ENCODE measurements at regions not wholly inside any gene's neighbourhood (a gene's known extent, or its start where the extent isn't known, plus 50 kb on each side); places are given as distances from the start of the nearest gene placed in this dataset.

GRCh38 chr10:91049988-91050360 is 129.1 kb upstream of the ANKRD1 start:
- no peak for TF ChIP-seq CTCF (IDR thresholded peaks at IDR 0.05)
- no peak for TF ChIP-seq EP300 (IDR thresholded peaks at IDR 0.05)
- no peak for TF ChIP-seq POLR2A (IDR thresholded peaks at IDR 0.05)

Measured in ovary (tissue), 3 donors.